ENCODE measurements at regions not wholly inside any gene's neighbourhood (a gene's known extent, or its start where the extent isn't known, plus 50 kb on each side); places are given as distances from the start of the nearest gene placed in this dataset.

DNA sequence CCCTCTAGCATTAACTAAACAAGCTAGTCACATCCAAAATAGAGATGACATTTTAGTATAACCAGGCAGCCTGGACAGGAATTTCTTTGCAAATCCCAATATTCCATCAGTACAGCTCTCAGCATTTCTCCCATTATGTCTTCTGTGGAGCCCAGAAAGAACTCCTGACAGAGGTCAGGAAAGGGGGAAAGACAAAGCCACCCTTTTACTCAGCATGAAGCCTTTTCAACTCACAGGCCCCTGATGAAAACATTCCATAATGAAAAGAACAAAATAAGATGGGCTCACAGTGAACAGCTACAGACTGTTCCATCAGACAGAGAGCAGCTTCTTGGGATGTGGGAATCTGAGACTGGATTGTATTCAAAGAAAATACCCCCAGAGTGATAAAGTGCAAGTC is 80.6 kb downstream of the TEX35 start:
- H3K4me3 ChIP-seq, result no peak overlapping the region
- H4K20me1 ChIP-seq (ENCODE audit: insufficient read depth), result no peaks in the 10 kb centered on the region
- no peak overlapping the region for H3K27ac ChIP-seq
- no peaks in the 10 kb centered on the region for H3K9me3 ChIP-seq (ENCODE audit: insufficient read depth, low read depth)
- no TSS peak for BruUV-seq (replicated peaks)
- no peaks in the 10 kb centered on the region for H3F3A ChIP-seq (ENCODE audit: insufficient read depth, low read depth)
- no peak overlapping the region for H3K4me2 ChIP-seq
- no peak for DNase-seq
- no peaks in the 10 kb centered on the region for H3K79me2 ChIP-seq (ENCODE audit: low read depth)
- H3K4me1 ChIP-seq (replicated peaks; ENCODE audit: insufficient read depth), result no peaks in the 10 kb centered on the region
- no peaks in the 10 kb centered on the region for H3K27me3 ChIP-seq (ENCODE audit: insufficient read depth, low read depth)
- no peak for TF ChIP-seq EZH2 (IDR thresholded peaks at IDR 0.05; ENCODE audit: low read depth)
- TF ChIP-seq, protein P1, sequence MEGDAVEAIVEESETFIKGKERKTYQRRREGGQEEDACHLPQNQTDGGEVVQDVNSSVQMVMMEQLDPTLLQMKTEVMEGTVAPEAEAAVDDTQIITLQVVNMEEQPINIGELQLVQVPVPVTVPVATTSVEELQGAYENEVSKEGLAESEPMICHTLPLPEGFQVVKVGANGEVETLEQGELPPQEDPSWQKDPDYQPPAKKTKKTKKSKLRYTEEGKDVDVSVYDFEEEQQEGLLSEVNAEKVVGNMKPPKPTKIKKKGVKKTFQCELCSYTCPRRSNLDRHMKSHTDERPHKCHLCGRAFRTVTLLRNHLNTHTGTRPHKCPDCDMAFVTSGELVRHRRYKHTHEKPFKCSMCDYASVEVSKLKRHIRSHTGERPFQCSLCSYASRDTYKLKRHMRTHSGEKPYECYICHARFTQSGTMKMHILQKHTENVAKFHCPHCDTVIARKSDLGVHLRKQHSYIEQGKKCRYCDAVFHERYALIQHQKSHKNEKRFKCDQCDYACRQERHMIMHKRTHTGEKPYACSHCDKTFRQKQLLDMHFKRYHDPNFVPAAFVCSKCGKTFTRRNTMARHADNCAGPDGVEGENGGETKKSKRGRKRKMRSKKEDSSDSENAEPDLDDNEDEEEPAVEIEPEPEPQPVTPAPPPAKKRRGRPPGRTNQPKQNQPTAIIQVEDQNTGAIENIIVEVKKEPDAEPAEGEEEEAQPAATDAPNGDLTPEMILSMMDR (conservative IDR thresholded peaks at IDR 0.05), result no peak
- H2AFZ ChIP-seq, result no peak overlapping the region
- intact Hi-C loops (cut with micrococcal nuclease; ENCODE audit: unreplicated experiment), result no loop called here
- no peaks in the 10 kb centered on the region for H3K36me3 ChIP-seq (ENCODE audit: low read depth)
- ChIA-PET CTCF (no interaction called here), POLR2A (ENCODE audit: unreplicated experiment) (no interaction called here)
- H3K9me2 ChIP-seq (ENCODE audit: insufficient read depth), result no peaks in the 10 kb centered on the region

DNA sequence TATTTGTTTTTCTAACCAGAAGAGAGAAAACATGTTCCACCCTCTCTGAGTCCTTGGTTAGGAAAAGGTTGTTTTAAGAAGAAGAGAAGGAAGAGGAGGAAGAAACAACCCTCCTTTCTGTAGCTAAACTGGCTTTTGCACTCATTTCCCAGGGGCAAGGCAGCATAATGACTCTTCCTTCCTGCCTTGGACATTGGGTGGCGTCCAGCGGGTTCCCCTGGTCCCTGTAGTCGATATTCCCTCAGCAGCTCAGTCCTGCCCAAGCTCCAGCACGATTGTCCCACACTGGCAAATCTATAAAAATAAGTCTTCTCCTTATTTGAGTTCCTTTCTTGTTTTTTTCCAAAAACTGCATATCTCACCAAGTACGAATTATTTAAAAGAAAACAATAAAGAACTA is 81.2 kb downstream of the TEX35 start:
- intact Hi-C loops (cut with micrococcal nuclease; ENCODE audit: unreplicated experiment), result no loop called here
- no peaks in the 10 kb centered on the region for H3K79me2 ChIP-seq (ENCODE audit: low read depth)
- H3K4me1 ChIP-seq (replicated peaks; ENCODE audit: insufficient read depth), result no peaks in the 10 kb centered on the region
- H3K4me2 ChIP-seq, result no peak overlapping the region
- CTCF ChIA-PET, result no interaction called here
- no peaks in the 10 kb centered on the region for H4K20me1 ChIP-seq (ENCODE audit: insufficient read depth)
- no peak overlapping the region for H3K4me3 ChIP-seq
- no peaks in the 10 kb centered on the region for H3K36me3 ChIP-seq (ENCODE audit: low read depth)
- BruUV-seq (replicated peaks), result no TSS peak
- no peaks in the 10 kb centered on the region for H3F3A ChIP-seq (ENCODE audit: insufficient read depth, low read depth)
- POLR2A ChIA-PET (ENCODE audit: unreplicated experiment), result no interaction called here
- no peak for DNase-seq
- no peaks in the 10 kb centered on the region for H3K9me3 ChIP-seq (ENCODE audit: insufficient read depth, low read depth)
- TF ChIP-seq, protein P1 (conservative IDR thresholded peaks at IDR 0.05), result no peak
- no peak for TF ChIP-seq EZH2 (IDR thresholded peaks at IDR 0.05; ENCODE audit: low read depth)
- no peak overlapping the region for H2AFZ ChIP-seq
- no peaks in the 10 kb centered on the region for H3K27me3 ChIP-seq (ENCODE audit: insufficient read depth, low read depth)
- no peak overlapping the region for H3K27ac ChIP-seq
- H3K9me2 ChIP-seq (ENCODE audit: insufficient read depth), result no peaks in the 10 kb centered on the region

DNA sequence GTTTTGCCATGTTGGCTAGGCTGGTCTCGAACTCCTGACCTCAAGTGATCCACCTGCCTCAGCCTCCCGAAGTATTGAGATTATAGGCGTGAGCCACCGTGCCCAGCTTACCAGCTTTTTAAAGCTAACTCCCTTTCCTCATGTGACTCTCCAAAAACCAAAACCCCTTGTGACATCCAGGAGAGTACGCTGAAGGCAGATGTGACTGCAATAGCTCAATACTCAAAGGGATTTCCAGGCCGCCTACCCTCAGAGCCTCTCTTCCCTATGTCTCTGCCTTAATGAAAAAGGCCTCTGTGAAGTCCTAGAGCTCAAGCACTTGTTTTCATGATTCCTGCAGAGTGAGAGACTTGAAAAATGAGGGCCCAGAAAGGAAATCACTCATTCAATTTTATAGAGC is 82.6 kb downstream of the TEX35 start:
- Histone ChIP-seq H3K27ac (no peak overlapping the region), H4K20me1 (ENCODE audit: insufficient read depth) (no peaks in the 10 kb centered on the region), H3K4me1 (replicated peaks; ENCODE audit: insufficient read depth) (no peaks in the 10 kb centered on the region), H3K4me2 (no peak overlapping the region), H3K36me3 (ENCODE audit: low read depth) (no peaks in the 10 kb centered on the region), H3F3A (ENCODE audit: insufficient read depth, low read depth) (no peaks in the 10 kb centered on the region), H3K4me3 (no peak overlapping the region), H3K9me3 (ENCODE audit: insufficient read depth, low read depth) (no peaks in the 10 kb centered on the region), H3K79me2 (ENCODE audit: low read depth) (no peaks in the 10 kb centered on the region), H3K9me2 (ENCODE audit: insufficient read depth) (no peaks in the 10 kb centered on the region), H2AFZ (no peak overlapping the region), H3K27me3 (ENCODE audit: insufficient read depth, low read depth) (no peaks in the 10 kb centered on the region)
- ChIA-PET CTCF (interaction anchor here (0.6 kb wide), 1 partner anchor 37 kb away, joined by 3 read pairs; no protein-coding TSS in a partner anchor), POLR2A (ENCODE audit: unreplicated experiment) (interaction anchor here (0.5 to 0.6 kb wide), 2 partner anchors 13 to 131 kb away, joined by 3 to 4 read pairs; no protein-coding TSS in a partner anchor)
- BruUV-seq (replicated peaks), result no TSS peak
- intact Hi-C loops (cut with micrococcal nuclease; ENCODE audit: unreplicated experiment), result no loop called here
- no peak for DNase-seq
- no peak for TF ChIP-seq EZH2 (IDR thresholded peaks at IDR 0.05; ENCODE audit: low read depth)
- TF ChIP-seq, protein P1 (conservative IDR thresholded peaks at IDR 0.05), result no peak

Data from PC-9 (cell line).